ENCODE measurements at regions not wholly inside any gene's neighbourhood (a gene's known extent, or its start where the extent isn't known, plus 50 kb on each side); places are given as distances from the start of the nearest gene placed in this dataset.

DNA sequence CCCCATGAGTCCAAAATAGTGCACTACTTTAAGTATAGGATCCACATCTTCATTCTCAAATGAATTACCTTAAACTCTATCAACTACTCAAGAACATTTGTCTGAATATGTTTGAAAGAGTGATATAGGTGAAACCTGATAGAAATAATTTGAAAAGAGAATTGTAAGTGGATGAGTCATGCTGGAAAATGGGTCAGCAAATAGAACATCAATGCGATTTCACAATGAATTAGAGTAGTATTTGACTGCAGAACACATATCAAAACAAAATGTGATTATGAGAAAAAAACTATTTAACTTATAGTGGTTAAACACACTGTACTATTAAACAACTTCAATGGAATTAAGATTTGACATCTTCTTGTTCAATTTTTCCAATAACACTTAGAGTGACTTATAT, 300.6 kb upstream of the KLHL1 start:
- CTCF ChIA-PET, result no interaction called here
- no peak overlapping the region for H3K4me3 Mint-ChIP-seq (ENCODE audit: low read depth, unreplicated experiment)
- intact Hi-C loops (cut with micrococcal nuclease; ENCODE audit: unreplicated experiment), result no loop called here
- H3K27me3 Mint-ChIP-seq (ENCODE audit: unreplicated experiment), result no peaks in the 10 kb centered on the region
- H3K4me1 Mint-ChIP-seq (ENCODE audit: low read depth, unreplicated experiment), result no peaks in the 10 kb centered on the region
- no peak for DNase-seq
- BruUV-seq (replicated peaks), result no TSS peak
- no peak overlapping the region for H3K27ac Mint-ChIP-seq (ENCODE audit: unreplicated experiment)
- TF ChIP-seq CTCF (IDR thresholded peaks at IDR 0.05; ENCODE audit: unreplicated experiment), result no peak
- no peaks in the 10 kb centered on the region for H3K9me3 Mint-ChIP-seq (ENCODE audit: low read depth, unreplicated experiment)
- no peaks in the 10 kb centered on the region for H3K36me3 Mint-ChIP-seq (ENCODE audit: insufficient read depth, unreplicated experiment)

GRCh38 chr13:70407486-70407885, 299.2 kb upstream of the KLHL1 start:
- no peak for DNase-seq
- Mint-ChIP-seq H3K4me3 (ENCODE audit: low read depth, unreplicated experiment) (no peak overlapping the region), H3K36me3 (ENCODE audit: insufficient read depth, unreplicated experiment) (no peaks in the 10 kb centered on the region), H3K9me3 (ENCODE audit: low read depth, unreplicated experiment) (no peaks in the 10 kb centered on the region), H3K4me1 (ENCODE audit: low read depth, unreplicated experiment) (no peaks in the 10 kb centered on the region), H3K27me3 (ENCODE audit: unreplicated experiment) (no peaks in the 10 kb centered on the region), H3K27ac (ENCODE audit: unreplicated experiment) (no peak overlapping the region)
- CTCF ChIA-PET, result no interaction called here
- BruUV-seq (replicated peaks), result no TSS peak
- no peak for TF ChIP-seq CTCF (IDR thresholded peaks at IDR 0.05; ENCODE audit: unreplicated experiment)
- intact Hi-C loops (cut with micrococcal nuclease; ENCODE audit: unreplicated experiment), result no loop called here

GRCh38 chr13:70405266-70405665, 297.0 kb upstream of the KLHL1 start:
- intact Hi-C loops (cut with micrococcal nuclease; ENCODE audit: unreplicated experiment), result no loop called here
- CTCF ChIA-PET, result interaction anchor here (0.7 kb wide), 1 partner anchor 19 kb away, joined by 4 read pairs; no protein-coding TSS in a partner anchor
- Mint-ChIP-seq H3K36me3 (ENCODE audit: insufficient read depth, unreplicated experiment) (no peaks in the 10 kb centered on the region), H3K9me3 (ENCODE audit: low read depth, unreplicated experiment) (no peaks in the 10 kb centered on the region), H3K4me1 (ENCODE audit: low read depth, unreplicated experiment) (no peaks in the 10 kb centered on the region), H3K27ac (ENCODE audit: unreplicated experiment) (no peak overlapping the region), H3K4me3 (ENCODE audit: low read depth, unreplicated experiment) (no peak overlapping the region), H3K27me3 (ENCODE audit: unreplicated experiment) (no peaks in the 10 kb centered on the region)
- DNase-seq, result no peak
- BruUV-seq (replicated peaks), result no TSS peak
- no peak for TF ChIP-seq CTCF (IDR thresholded peaks at IDR 0.05; ENCODE audit: unreplicated experiment)

- DNase-seq, result no peak
- Mint-ChIP-seq H3K4me3 (ENCODE audit: low read depth, unreplicated experiment) (no peak overlapping the region), H3K27me3 (ENCODE audit: unreplicated experiment) (no peaks in the 10 kb centered on the region), H3K36me3 (ENCODE audit: insufficient read depth, unreplicated experiment) (no peaks in the 10 kb centered on the region), H3K9me3 (ENCODE audit: low read depth, unreplicated experiment) (no peaks in the 10 kb centered on the region), H3K4me1 (ENCODE audit: low read depth, unreplicated experiment) (peaks cover 8% of the 10 kb centered on the region), H3K27ac (ENCODE audit: unreplicated experiment) (no peak overlapping the region)
- no TSS peak for BruUV-seq (replicated peaks)
- CTCF ChIA-PET, result no interaction called here
- intact Hi-C loops (cut with micrococcal nuclease; ENCODE audit: unreplicated experiment), result no loop called here
- TF ChIP-seq CTCF (IDR thresholded peaks at IDR 0.05; ENCODE audit: unreplicated experiment), result no peak
These were observed 285.8 kb upstream of the KLHL1 start for GRCh38 chr13:70394031-70394548.

Measured in Calu3 (cell line).